RWPE1 (cell line): ENCODE measurements at regions not wholly inside any gene's neighbourhood (a gene's known extent, or its start where the extent isn't known, plus 50 kb on each side); places are given as distances from the start of the nearest gene placed in this dataset.

Experiments
- CTCF ChIA-PET: fragments of 350-600 bp; sonication (Branson Sonifier 250); formaldehyde crosslinking; extraction: SDS; loops from one replicate; lab custom pipeline; 2021; lab: Yijun Ruan, JAX
- POLR2A ChIA-PET: fragments of 400-600 bp; formaldehyde crosslinking; extraction: SDS; loops from one replicate; lab custom pipeline; 2020; ENCODE audit warnings: antibody characterized with exemption; ENCODE audit not compliant: low non-redundant PET; lab: Yijun Ruan, JAX
- DNase-seq: peaks from one replicate; pipeline ENCODE4 v3.0.0; 2012; ENCODE audit warnings: low spot score
- H3K27ac ChIP-seq: fragments of 450-650 bp; 2 replicates; pipeline ENCODE4 v1.5.1; 2017
- TF ChIP-seq, protein P1 (sequence below): fragments of 450-650 bp; conservative IDR thresholded peaks from 2 replicates; pipeline ENCODE4 v1.5.1; 2017; ENCODE audit warnings: low read depth, mild to moderate bottlenecking

DNA sequence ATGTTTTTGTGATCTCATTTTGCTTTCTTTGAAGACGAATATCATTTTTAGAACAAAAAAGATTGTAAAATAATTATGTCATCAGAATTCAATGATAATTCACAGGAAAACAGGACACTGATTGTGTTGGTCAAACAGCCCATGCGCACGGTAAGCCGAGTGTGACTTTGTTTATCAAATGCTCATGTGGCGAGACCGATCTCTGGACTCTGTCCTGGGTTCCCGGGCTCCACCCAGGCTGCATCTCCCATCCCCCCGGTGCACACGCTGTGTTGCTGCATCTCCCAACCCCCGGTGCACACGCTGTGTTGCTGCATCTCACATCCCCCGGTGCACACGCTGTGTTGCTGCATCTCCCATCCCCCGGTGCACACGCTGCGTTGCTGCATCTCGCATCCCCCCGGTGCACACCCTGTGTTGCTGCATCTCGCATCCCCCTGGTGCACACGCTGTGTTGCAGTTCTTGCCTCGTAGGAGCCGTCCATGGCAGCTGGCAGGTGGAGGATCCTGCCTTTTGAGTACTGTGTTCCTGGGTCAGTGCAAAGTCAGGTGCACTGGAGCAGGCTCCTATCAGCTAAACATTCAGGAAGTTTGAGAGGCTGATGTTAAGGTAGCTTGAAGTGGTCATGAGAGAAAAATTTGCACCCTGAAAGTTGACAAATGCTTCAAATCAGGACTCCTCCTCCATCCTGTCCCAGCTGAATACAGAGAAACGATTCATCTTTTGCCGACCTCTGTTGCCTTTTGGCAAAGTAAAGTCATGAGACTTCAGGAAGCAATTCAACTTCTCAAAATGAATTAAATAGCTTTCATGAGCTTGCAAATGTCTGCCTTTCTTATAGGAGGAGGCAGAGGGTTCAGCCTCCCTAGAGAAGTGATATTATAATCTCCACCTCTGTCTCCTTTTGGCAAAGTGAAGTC lies 77.1 kb upstream of the FRMD1 start:
- DNase-seq, result no peak
- TF ChIP-seq, protein P1, sequence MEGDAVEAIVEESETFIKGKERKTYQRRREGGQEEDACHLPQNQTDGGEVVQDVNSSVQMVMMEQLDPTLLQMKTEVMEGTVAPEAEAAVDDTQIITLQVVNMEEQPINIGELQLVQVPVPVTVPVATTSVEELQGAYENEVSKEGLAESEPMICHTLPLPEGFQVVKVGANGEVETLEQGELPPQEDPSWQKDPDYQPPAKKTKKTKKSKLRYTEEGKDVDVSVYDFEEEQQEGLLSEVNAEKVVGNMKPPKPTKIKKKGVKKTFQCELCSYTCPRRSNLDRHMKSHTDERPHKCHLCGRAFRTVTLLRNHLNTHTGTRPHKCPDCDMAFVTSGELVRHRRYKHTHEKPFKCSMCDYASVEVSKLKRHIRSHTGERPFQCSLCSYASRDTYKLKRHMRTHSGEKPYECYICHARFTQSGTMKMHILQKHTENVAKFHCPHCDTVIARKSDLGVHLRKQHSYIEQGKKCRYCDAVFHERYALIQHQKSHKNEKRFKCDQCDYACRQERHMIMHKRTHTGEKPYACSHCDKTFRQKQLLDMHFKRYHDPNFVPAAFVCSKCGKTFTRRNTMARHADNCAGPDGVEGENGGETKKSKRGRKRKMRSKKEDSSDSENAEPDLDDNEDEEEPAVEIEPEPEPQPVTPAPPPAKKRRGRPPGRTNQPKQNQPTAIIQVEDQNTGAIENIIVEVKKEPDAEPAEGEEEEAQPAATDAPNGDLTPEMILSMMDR, result no peak
- CTCF ChIA-PET, result no interaction called here
- POLR2A ChIA-PET, result no interaction called here
- H3K27ac ChIP-seq, result no peak overlapping the region

DNA sequence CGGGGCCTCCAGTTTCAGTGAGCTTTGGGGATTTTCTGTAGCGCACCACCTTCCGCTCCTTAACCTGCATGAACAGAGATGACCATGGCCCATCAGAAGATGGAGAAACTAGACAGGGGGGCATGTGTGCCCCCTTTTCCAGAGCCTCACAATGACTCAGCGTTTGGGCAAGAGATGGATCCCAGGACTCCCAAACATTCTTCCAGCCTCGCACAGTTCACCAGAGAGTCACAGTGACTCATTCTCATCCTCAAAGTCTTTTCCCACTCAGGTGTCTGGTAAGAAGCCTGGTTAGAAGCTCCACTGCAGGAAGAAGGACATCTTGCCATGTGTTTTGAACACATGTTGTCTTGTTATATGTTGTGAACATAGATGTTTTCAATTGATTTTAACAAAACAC lies 76.2 kb upstream of the FRMD1 start:
- no peak overlapping the region for H3K27ac ChIP-seq
- ChIA-PET POLR2A (no interaction called here), CTCF (interaction anchor here (0.6 to 0.7 kb wide), 2 partner anchors 19 to 299 kb away, joined by 3 to 5 read pairs; no protein-coding TSS in a partner anchor)
- DNase-seq, result peak; percentile 35
- TF ChIP-seq, protein P1, result no peak

DNA sequence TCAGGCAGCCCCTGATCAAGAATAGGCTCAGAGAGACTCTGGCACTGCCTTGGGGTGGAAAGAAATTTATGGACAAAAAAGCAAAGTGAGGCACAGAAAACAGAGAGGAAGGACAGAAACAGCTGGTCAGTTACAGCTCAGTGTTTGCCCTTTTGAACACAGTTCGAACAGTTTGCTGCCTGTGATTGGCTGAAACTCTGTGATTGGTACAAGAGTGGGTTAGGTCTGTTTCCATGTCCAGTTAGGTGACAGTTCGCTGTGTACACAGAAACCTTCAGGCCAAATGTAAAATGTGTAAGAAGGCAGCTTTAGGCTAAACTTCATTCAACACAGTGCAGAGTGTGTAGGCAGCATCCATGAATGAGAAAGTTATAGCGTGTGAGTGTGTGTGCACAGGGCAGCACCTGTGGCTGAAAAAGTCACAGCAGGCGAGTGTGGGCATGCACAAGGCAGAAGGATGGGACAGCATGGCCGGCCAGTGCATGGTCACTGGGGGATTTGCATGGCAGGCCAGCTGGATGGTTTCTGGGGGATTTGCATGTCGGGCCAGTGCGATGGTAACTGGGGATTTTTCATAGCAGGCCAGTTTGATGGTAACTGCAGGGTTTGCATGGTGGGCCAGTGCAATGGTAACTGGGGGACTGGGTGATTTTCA lies 75.4 kb upstream of the FRMD1 start:
- TF ChIP-seq, protein P1, result no peak
- no peak for DNase-seq
- ChIA-PET CTCF (interaction anchor here (0.6 kb wide), 1 partner anchor 20 kb away, joined by 5 read pairs; no protein-coding TSS in a partner anchor), POLR2A (no interaction called here)
- no peak overlapping the region for H3K27ac ChIP-seq

DNA sequence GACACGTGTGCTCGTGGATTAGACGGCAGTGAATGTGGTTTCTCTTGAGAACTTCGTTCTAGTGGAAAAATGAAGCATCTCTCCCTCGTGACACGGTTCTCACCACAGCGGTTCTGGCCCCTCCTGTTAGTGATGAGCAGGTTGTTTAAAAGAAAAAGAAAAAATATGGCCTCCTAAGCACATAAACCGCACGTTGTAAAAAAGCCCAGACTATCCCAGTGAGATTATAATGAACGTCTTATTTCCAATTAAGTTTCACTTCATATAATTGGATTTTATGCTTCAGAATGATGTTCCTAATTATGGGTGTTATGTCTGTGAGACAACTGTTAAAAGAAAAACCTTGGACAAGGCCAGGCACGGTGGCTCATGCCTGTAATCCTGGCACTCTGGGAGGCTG lies 74.5 kb upstream of the FRMD1 start:
- POLR2A ChIA-PET, result no interaction called here
- no peak for DNase-seq
- TF ChIP-seq, protein P1, result no peak
- no peak overlapping the region for H3K27ac ChIP-seq
- CTCF ChIA-PET, result interaction anchor here (0.7 kb wide), 1 partner anchor 1997 kb away, joined by 4 read pairs; no protein-coding TSS in a partner anchor

DNA sequence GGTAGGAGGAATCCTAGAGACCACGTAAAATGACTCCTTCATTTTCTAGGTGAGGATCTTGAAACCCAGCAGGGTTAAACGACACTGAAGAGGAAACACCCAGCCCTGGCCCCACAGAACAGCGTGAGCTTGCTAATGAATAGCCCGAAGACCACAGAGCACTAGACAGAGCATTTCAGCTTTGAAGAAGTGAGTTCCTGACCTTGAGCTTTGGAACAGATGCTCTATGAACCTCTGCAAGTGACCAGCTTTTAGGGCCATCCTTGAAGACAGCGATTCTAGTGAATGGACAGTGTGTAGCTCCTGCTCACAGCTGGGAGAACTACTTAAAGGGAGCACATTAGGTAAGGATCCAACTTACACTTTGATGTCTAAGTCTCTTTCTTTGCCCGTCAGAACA lies 74.0 kb upstream of the FRMD1 start:
- ChIA-PET POLR2A (no interaction called here), CTCF (interaction anchor here (0.7 to 1.1 kb wide), 2 partner anchors 203 to 1996 kb away, joined by 4 read pairs; no protein-coding TSS in a partner anchor)
- no peak for DNase-seq
- H3K27ac ChIP-seq, result no peak overlapping the region
- TF ChIP-seq, protein P1, result no peak

DNA sequence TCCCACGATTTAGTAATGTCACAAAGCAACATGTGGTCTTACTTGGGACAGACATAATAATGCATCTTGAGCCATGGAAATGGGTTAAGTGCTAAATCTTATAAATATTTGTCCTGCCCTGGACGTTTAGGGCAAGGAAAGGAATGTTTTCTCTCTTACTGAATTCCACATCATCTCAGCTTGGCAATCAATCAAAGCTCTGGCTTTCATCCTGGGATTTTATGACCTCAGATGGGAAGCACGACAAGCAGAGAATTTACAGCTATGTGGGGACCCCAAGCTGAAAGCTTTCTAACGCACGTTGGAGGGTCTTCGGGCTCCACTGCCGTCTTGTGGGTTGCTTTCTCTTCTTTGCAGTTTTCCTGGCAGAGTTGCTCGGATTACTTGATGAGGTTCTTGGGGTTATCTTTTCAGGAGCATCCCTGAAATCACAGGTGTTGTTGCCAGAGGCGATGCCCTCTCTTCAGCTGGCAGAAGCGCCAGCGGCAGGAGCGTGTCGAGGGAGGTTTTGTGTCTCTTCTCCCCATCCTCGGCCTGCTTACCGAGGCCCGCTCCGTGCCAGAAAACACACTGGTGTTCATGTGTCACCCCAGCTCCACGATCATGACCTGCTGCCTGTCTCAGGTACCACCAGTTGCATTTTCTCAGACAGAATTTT lies 73.4 kb upstream of the FRMD1 start:
- DNase-seq, result no peak
- TF ChIP-seq, protein P1, result no peak
- no peak overlapping the region for H3K27ac ChIP-seq
- ChIA-PET POLR2A (no interaction called here), CTCF (interaction anchor here (1.1 kb wide), 1 partner anchor 204 kb away, joined by 4 read pairs; no protein-coding TSS in a partner anchor)
